ENCODE measurements at regions not wholly inside any gene's neighbourhood (a gene's known extent, or its start where the extent isn't known, plus 50 kb on each side); places are given as distances from the start of the nearest gene placed in this dataset.

DNA sequence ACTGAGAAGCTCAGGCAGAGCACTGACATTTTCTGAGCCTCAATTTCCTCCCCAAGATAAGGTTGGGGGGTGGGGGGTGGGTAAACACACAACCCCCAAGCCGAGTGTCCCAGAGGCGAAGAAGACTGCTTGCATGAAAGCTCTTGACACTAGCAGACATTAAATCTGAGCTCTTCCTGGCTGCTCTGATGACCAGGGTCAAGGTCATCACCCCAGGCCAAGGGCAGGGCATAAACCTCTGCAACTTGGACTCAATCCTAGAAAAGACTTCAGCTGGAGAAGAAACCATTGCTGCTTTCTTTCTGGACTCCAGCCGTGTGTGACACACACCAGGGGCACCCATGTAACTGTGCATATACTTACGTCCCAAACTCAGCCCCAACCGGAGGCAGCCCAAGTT, 109.0 kb downstream of the BANF2 start:
- H3K27me3 ChIP-seq (replicated peaks; ENCODE audit: insufficient read depth), result no peaks in the 10 kb centered on the region
- H3K27ac ChIP-seq, result no peak overlapping the region
- DNase-seq (ENCODE audit: low spot score) (no peak), ATAC-seq (ENCODE audit: insufficient number of reproducible peaks, low FRiP score, low read depth) (no peak)
- no peak overlapping the region for H3K4me3 ChIP-seq
- TF ChIP-seq, protein P1, sequence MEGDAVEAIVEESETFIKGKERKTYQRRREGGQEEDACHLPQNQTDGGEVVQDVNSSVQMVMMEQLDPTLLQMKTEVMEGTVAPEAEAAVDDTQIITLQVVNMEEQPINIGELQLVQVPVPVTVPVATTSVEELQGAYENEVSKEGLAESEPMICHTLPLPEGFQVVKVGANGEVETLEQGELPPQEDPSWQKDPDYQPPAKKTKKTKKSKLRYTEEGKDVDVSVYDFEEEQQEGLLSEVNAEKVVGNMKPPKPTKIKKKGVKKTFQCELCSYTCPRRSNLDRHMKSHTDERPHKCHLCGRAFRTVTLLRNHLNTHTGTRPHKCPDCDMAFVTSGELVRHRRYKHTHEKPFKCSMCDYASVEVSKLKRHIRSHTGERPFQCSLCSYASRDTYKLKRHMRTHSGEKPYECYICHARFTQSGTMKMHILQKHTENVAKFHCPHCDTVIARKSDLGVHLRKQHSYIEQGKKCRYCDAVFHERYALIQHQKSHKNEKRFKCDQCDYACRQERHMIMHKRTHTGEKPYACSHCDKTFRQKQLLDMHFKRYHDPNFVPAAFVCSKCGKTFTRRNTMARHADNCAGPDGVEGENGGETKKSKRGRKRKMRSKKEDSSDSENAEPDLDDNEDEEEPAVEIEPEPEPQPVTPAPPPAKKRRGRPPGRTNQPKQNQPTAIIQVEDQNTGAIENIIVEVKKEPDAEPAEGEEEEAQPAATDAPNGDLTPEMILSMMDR (IDR thresholded peaks at IDR 0.05), result no peak
- no peaks in the 10 kb centered on the region for H3K36me3 ChIP-seq
- no peaks in the 10 kb centered on the region for H3K9me3 ChIP-seq
- peaks cover 15 to 40% of the 10 kb centered on the region in 2 donors for H3K4me1 ChIP-seq (ENCODE audit: control insufficient read depth in 1 of 2, low read depth in 2 of 2)

- TF ChIP-seq, protein P1 (IDR thresholded peaks at IDR 0.05), result no peak
- ATAC-seq (ENCODE audit: insufficient number of reproducible peaks, low FRiP score, low read depth), result no peak
- peak; percentile 36 for DNase-seq (ENCODE audit: low spot score)
- no peaks in the 10 kb centered on the region for H3K9me3 ChIP-seq
- no peaks in the 10 kb centered on the region for H3K27me3 ChIP-seq (replicated peaks; ENCODE audit: insufficient read depth)
- peaks cover 15 to 40% of the 10 kb centered on the region in 2 donors for H3K4me1 ChIP-seq (ENCODE audit: control insufficient read depth in 1 of 2, low read depth in 2 of 2)
- no peak overlapping the region for H3K4me3 ChIP-seq
- no peak overlapping the region for H3K27ac ChIP-seq
- H3K36me3 ChIP-seq, result no peaks in the 10 kb centered on the region
These were observed 108.6 kb downstream of the BANF2 start for GRCh38 chr20:17808357-17808756.

GRCh38 chr20:17807651-17808050, 107.9 kb downstream of the BANF2 start:
- Histone ChIP-seq H3K9me3 (no peaks in the 10 kb centered on the region), H3K4me1 (ENCODE audit: control insufficient read depth in 1 of 2, low read depth in 2 of 2) (peaks cover 15 to 40% of the 10 kb centered on the region in 2 donors), H3K27ac (no peak overlapping the region), H3K36me3 (no peaks in the 10 kb centered on the region), H3K4me3 (no peak overlapping the region), H3K27me3 (replicated peaks; ENCODE audit: insufficient read depth) (no peaks in the 10 kb centered on the region)
- TF ChIP-seq, protein P1 (IDR thresholded peaks at IDR 0.05), result no peak
- ATAC-seq (ENCODE audit: insufficient number of reproducible peaks, low FRiP score, low read depth) (no peak), DNase-seq (ENCODE audit: low spot score) (no peak)

DNA sequence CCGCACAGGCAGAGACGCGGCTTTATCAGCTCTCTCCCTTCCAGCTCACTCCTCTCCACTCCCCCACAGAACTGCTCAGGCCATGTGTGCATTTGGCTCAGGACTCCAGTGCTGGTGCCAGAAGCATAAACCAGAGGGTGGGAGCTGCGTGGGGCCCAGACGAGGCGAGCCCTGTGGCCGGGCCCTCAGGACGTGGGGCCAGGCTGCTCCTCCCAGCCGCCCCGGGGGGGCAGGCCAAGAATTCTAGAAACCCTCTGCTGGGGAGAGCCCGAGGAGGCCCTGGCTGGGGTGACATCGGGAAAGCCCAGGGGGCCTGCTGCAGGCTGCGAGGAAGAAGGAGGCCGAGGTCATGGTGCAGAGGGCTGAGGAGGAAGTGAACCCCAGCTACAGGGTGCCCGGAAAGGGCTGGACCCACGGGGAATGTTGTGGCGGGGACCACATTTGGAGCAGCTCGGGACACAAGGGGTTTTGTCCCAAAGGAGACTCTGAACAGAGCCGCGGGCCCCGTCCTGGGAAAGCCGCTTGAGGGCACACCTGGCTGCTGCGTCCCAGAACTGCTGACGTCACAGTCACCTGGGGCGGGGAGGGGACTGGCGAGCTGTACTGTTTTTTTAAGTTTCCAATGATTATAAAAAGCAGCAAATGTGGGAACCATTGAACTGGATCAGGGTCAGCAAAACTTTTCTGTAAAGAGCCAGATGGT, 107.1 kb downstream of the BANF2 start:
- DNase-seq (ENCODE audit: low spot score) (no peak), ATAC-seq (ENCODE audit: insufficient number of reproducible peaks, low FRiP score, low read depth) (no peak)
- TF ChIP-seq, protein P1 (IDR thresholded peaks at IDR 0.05), result no peak
- peaks cover 15 to 40% of the 10 kb centered on the region in 2 donors for H3K4me1 ChIP-seq (ENCODE audit: control insufficient read depth in 1 of 2, low read depth in 2 of 2)
- peak overlapping the region; percentile 15 to 46 for H3K27ac ChIP-seq
- peak overlapping the region; percentile 26 for H3K4me3 ChIP-seq
- no peaks in the 10 kb centered on the region for H3K9me3 ChIP-seq
- no peaks in the 10 kb centered on the region for H3K27me3 ChIP-seq (replicated peaks; ENCODE audit: insufficient read depth)
- no peaks in the 10 kb centered on the region for H3K36me3 ChIP-seq

- TF ChIP-seq, protein P1 (IDR thresholded peaks at IDR 0.05), result no peak
- DNase-seq (ENCODE audit: low spot score), result no peak
- H3K36me3 ChIP-seq, result no peaks in the 10 kb centered on the region
- H3K27ac ChIP-seq, result peak overlapping the region in 1 of 2 donors; percentile 24
- no peaks in the 10 kb centered on the region for H3K27me3 ChIP-seq (replicated peaks; ENCODE audit: insufficient read depth)
- no peak for ATAC-seq (ENCODE audit: insufficient number of reproducible peaks, low FRiP score, low read depth)
- H3K9me3 ChIP-seq, result no peaks in the 10 kb centered on the region
- H3K4me3 ChIP-seq, result peak overlapping the region; percentile 26
- peaks cover 15 to 40% of the 10 kb centered on the region in 2 donors for H3K4me1 ChIP-seq (ENCODE audit: control insufficient read depth in 1 of 2, low read depth in 2 of 2)
These were observed 106.3 kb downstream of the BANF2 start for GRCh38 chr20:17806107-17806506.
